IMR-90 (cell line): ENCODE measurements at regions not wholly inside any gene's neighbourhood (a gene's known extent, or its start where the extent isn't known, plus 50 kb on each side); places are given as distances from the start of the nearest gene placed in this dataset.

ENCODE experiments used
- ATAC-seq: fragments of 200-7000 bp; cut with Tn5 transposase; 2 replicates; pipeline ENCODE4 v1.9.1; 2020; ENCODE audit warnings: low read depth, mild to moderate bottlenecking, moderate library complexity
- BruUV-seq: library from RNA; stranded (reverse); fragments of 400-500 nt; replicated peaks from 2 replicates; lab custom pipeline; 2021; lab: Mats Ljungman, UMichigan
- CTCF ChIA-PET: fragments of 300-600 bp; formaldehyde crosslinking; extraction: SDS; loops from one replicate; lab custom pipeline; 2021; ENCODE audit warnings: antibody characterized with exemption; lab: Yijun Ruan, JAX
- POLR2A ChIA-PET: fragments of 300-600 bp; sonication (Branson Sonifier 250); formaldehyde crosslinking; loops from one replicate; lab custom pipeline; 2022; ENCODE audit warnings: antibody characterized with exemption; ENCODE audit not compliant: unreplicated experiment; lab: Charles Lee
- DNase-seq: peaks from one replicate; pipeline ENCODE4 v3.0.0; 2013
- H2AFZ ChIP-seq: replicated peaks from 2 replicates; pipeline ENCODE3; 2013; ENCODE audit warnings: low read length, mild to moderate bottlenecking; ENCODE audit not compliant: poor library complexity
- H2AK5ac ChIP-seq: 2 replicates; pipeline ENCODE4 v1.6.1; 2013; ENCODE audit warnings: low read depth, low read length, inconsistent platforms
- H2AK9ac ChIP-seq: replicated peaks from 2 replicates; pipeline ENCODE3; 2013; ENCODE audit warnings: mild to moderate bottlenecking, low read depth, low read length, moderate library complexity; ENCODE audit not compliant: poor library complexity
- H2BK120ac ChIP-seq: 2 replicates; pipeline ENCODE4 v1.6.1; 2013; ENCODE audit warnings: low read depth, low read length, inconsistent platforms
- H2BK15ac ChIP-seq: 3 replicates; pipeline ENCODE4 v1.6.1; 2013; ENCODE audit warnings: low read depth, low read length, inconsistent platforms
- H2BK20ac ChIP-seq: 2 replicates; pipeline ENCODE4 v1.6.1; 2013; ENCODE audit warnings: low read depth, mild to moderate bottlenecking, inconsistent platforms, low read length, moderate library complexity
- H2BK5ac ChIP-seq: 2 replicates; pipeline ENCODE4 v1.6.1; 2013; ENCODE audit warnings: mild to moderate bottlenecking, low read depth, low read length, inconsistent platforms; ENCODE audit not compliant: poor library complexity, severe bottlenecking
- H3K14ac ChIP-seq: replicated peaks from 2 replicates; pipeline ENCODE4 v1.6.1; 2013; ENCODE audit warnings: low read depth, low read length, inconsistent platforms
- H3K18ac ChIP-seq: 2 replicates; pipeline ENCODE4 v1.6.1; 2013; ENCODE audit warnings: low read depth, low read length, control low read depth
- H3K23ac ChIP-seq: 2 replicates; pipeline ENCODE4 v1.6.1; 2013; ENCODE audit warnings: low read depth, low read length, inconsistent platforms
- H3K27ac ChIP-seq: 2 replicates; pipeline ENCODE4 v1.5.1; 2013; ENCODE audit warnings: mild to moderate bottlenecking, control low read depth, low read length; ENCODE audit not compliant: insufficient read depth
- H3K27me3 ChIP-seq: 2 replicates; pipeline ENCODE4 v1.6.1; 2013; ENCODE audit warnings: low read length; ENCODE audit not compliant: control insufficient read depth, insufficient read depth
- H3K36me3 ChIP-seq: 2 replicates; pipeline ENCODE4 v1.6.1; 2013; ENCODE audit warnings: low read length, mixed read lengths; ENCODE audit not compliant: control insufficient read depth, insufficient read depth
- H3K4ac ChIP-seq: 2 replicates; pipeline ENCODE4 v1.6.1; 2013; ENCODE audit warnings: low read depth, low read length, inconsistent platforms
- H3K4me1 ChIP-seq: 2 replicates; pipeline ENCODE4 v1.6.1; 2013; ENCODE audit warnings: low read length, mixed read lengths; ENCODE audit not compliant: control insufficient read depth, insufficient read depth
- H3K4me2 ChIP-seq: 2 replicates; pipeline ENCODE4 v1.6.1; 2013; ENCODE audit warnings: low read depth, mild to moderate bottlenecking, control low read depth, low read length, moderate library complexity
- H3K4me3 ChIP-seq: 2 replicates; pipeline ENCODE4 v1.5.1; 2013; ENCODE audit warnings: low read depth, mild to moderate bottlenecking, control low read depth, low read length, moderate library complexity; ENCODE audit not compliant: insufficient read depth
- H3K56ac ChIP-seq: 2 replicates; pipeline ENCODE4 v1.6.1; 2013; ENCODE audit warnings: low read length, inconsistent platforms; ENCODE audit not compliant: insufficient read depth; ENCODE audit errors: extremely low read depth
- H3K79me1 ChIP-seq, 2 experiments: 2 replicates each; pipeline ENCODE4 v1.6.1; 2013; ENCODE audit warnings: low read length in 2 of 2, inconsistent platforms in 1 of 2, low read depth in 1 of 2
- H3K9ac ChIP-seq: 2 replicates; pipeline ENCODE4 v1.6.1; 2013; ENCODE audit warnings: low read depth, low read length, control low read depth
- H3K9me1 ChIP-seq: 2 replicates; pipeline ENCODE4 v1.6.1; 2013; ENCODE audit warnings: low read length, inconsistent platforms; ENCODE audit not compliant: insufficient read depth
- H3K9me3 ChIP-seq: 2 replicates; pipeline ENCODE4 v1.6.1; 2013; ENCODE audit warnings: low read length; ENCODE audit not compliant: control insufficient read depth, insufficient read depth
- H4K20me1 ChIP-seq: 2 replicates; pipeline ENCODE4 v1.6.1; 2013; ENCODE audit warnings: low read length, inconsistent platforms; ENCODE audit not compliant: insufficient read depth
- H4K5ac ChIP-seq: 2 replicates; pipeline ENCODE4 v1.6.1; 2013; ENCODE audit warnings: mild to moderate bottlenecking, low read depth, low read length, control low read depth
- H4K8ac ChIP-seq, 2 experiments: 2 replicates each; pipeline ENCODE4 v1.6.1; 2013; ENCODE audit warnings: low read depth in 2 of 2, low read length in 2 of 2, control low read depth in 1 of 2, inconsistent platforms in 1 of 2
- H4K91ac ChIP-seq: 2 replicates; pipeline ENCODE4 v1.6.1; 2013; ENCODE audit warnings: low read depth, low read length, inconsistent platforms; ENCODE audit not compliant: insufficient read depth
- BHLHE40 ChIP-seq: fragments of 150-350 bp; IDR thresholded peaks from 2 replicates; pipeline ENCODE4 v1.6.1; 2016; ENCODE audit warnings: mild to moderate bottlenecking, low read depth, low read length
- CEBPB ChIP-seq: IDR thresholded peaks from 2 replicates; pipeline ENCODE4 v1.6.1; 2012; ENCODE audit warnings: low read depth, low read length, improper control_type of control experiment
- CTCF ChIP-seq: conservative IDR thresholded peaks from 2 replicates; pipeline ENCODE4 v1.5.1; 2012; ENCODE audit warnings: mild to moderate bottlenecking, low read depth, low read length, improper control_type of control experiment
- FOS ChIP-seq: fragments of 150-350 bp; IDR thresholded peaks from 2 replicates; pipeline ENCODE4 v1.6.1; 2016; ENCODE audit warnings: low read depth, low read length
- MAFK ChIP-seq: IDR thresholded peaks from 2 replicates; pipeline ENCODE4 v1.6.1; 2012; ENCODE audit warnings: low read depth, low read length, improper control_type of control experiment
- MAZ ChIP-seq: IDR thresholded peaks from 2 replicates; pipeline ENCODE4 v1.6.1; 2012; ENCODE audit warnings: low read depth, mild to moderate bottlenecking, low read length, improper control_type of control experiment, moderate library complexity, borderline replicate concordance
- MXI1 ChIP-seq: IDR thresholded peaks from 2 replicates; pipeline ENCODE4 v1.6.1; 2012; ENCODE audit warnings: low read depth, mild to moderate bottlenecking, low read length, moderate library complexity, borderline replicate concordance
- NFE2L2 ChIP-seq: fragments of 150-350 bp; IDR thresholded peaks from 2 replicates; pipeline ENCODE4 v1.6.1; 2016; ENCODE audit warnings: low read depth, mild to moderate bottlenecking, low read length
- POLR2A ChIP-seq: IDR thresholded peaks from 2 replicates; pipeline ENCODE4 v1.6.1; 2012; ENCODE audit warnings: mild to moderate bottlenecking, low read depth, low read length
- RAD21 ChIP-seq: IDR thresholded peaks from 2 replicates; pipeline ENCODE4 v1.6.1; 2012; ENCODE audit warnings: low read length, improper control_type of control experiment
- RCOR1 ChIP-seq: IDR thresholded peaks from 2 replicates; pipeline ENCODE4 v1.6.1; 2012; ENCODE audit warnings: mild to moderate bottlenecking, low read length, improper control_type of control experiment; ENCODE audit not compliant: insufficient replicate concordance
- RFX5 ChIP-seq: IDR thresholded peaks from 2 replicates; pipeline ENCODE4 v1.8.0; 2012; ENCODE audit warnings: low read depth, mild to moderate bottlenecking, low read length, moderate library complexity
- SMC3 ChIP-seq: fragments of 150-350 bp; IDR thresholded peaks from 2 replicates; pipeline ENCODE4 v1.6.1; 2016; ENCODE audit warnings: low read depth, mild to moderate bottlenecking, antibody characterized with exemption, low read length, moderate library complexity
- WGBS, 2 experiments: methylation state at CpG; one replicate each; pipeline versions ENCODE4 v1.1.5 to v1.1.7; 2013; ENCODE audit warnings: missing lambda C conversion rate in 2 of 2; ENCODE audit not compliant: insufficient read length in 1 of 2; ENCODE audit errors: extremely low coverage in 2 of 2; 5-methylcytosine and 5-hydroxymethylcytosine counted together
- dilution Hi-C: fragments of 300-500 bp; cut with HindIII; formaldehyde crosslinking; loops from one replicate; pipeline ENCODE4 v1.14.3; 2018; ENCODE audit warnings: low sequenced_read_pairs; ENCODE audit not compliant: unreplicated experiment
- in situ Hi-C: fragments of 300-500 bp; cut with MboI; formaldehyde crosslinking; loops from 3 replicates; pipeline ENCODE4 v1.14.3; 2019; ENCODE audit warnings: low sequenced_read_pairs, inconsistent platforms, mixed read lengths
- intact Hi-C: fragments of 100-400 bp; cut with micrococcal nuclease; formaldehyde crosslinking; loops from 2 replicates; pipeline ENCODE4 v1.10.0; 2022
- TF ChIP-seq, protein P1 (sequence below): fragments of 150-350 bp; IDR thresholded peaks from 2 replicates; pipeline ENCODE4 v1.6.1; 2016; ENCODE audit warnings: low read depth, mild to moderate bottlenecking, low read length, moderate library complexity, borderline replicate concordance
- TF ChIP-seq, protein P2 (sequence below): fragments of 150-350 bp; IDR thresholded peaks from 2 replicates; pipeline ENCODE4 v1.6.1; 2017; ENCODE audit warnings: mild to moderate bottlenecking, antibody characterized with exemption, low read length, low read depth

GRCh38 chr12:34233618-34234017 is 211.3 kb downstream of the ALG10 start:
- dilution Hi-C loops = no loop called here
- no peak overlapping the region for H2BK20ac ChIP-seq
- H3K56ac ChIP-seq = no peak overlapping the region
- no peak overlapping the region for H4K91ac ChIP-seq
- H3K9ac ChIP-seq = no peak overlapping the region
- no peak overlapping the region for H3K4ac ChIP-seq
- no peak overlapping the region for H4K5ac ChIP-seq
- no peak for DNase-seq
- H3K27ac ChIP-seq = no peak overlapping the region
- H4K8ac ChIP-seq = no peak overlapping the region
- no TSS peak for BruUV-seq
- no peak overlapping the region for H3K23ac ChIP-seq
- peaks cover 15% of the 10 kb centered on the region for H3K9me3 ChIP-seq
- H2BK120ac ChIP-seq = no peak overlapping the region
- no peak overlapping the region for H2AK5ac ChIP-seq
- H3K4me1 ChIP-seq = no peaks in the 10 kb centered on the region
- intact Hi-C loops = no loop called here
- ChIA-PET CTCF (no interaction called here), POLR2A (no interaction called here)
- H2BK15ac ChIP-seq = no peak overlapping the region
- no peaks in the 10 kb centered on the region for H3K79me1 ChIP-seq
- no peak overlapping the region for H3K18ac ChIP-seq
- no peaks in the 10 kb centered on the region for H4K20me1 ChIP-seq
- no peak for ATAC-seq
- WGBS, 2 experiments = no CpG with 5 or more reads among the region's 5 CpGs
- H2AFZ ChIP-seq = no peak overlapping the region
- H3K14ac ChIP-seq = no peak overlapping the region
- no peaks in the 10 kb centered on the region for H3K27me3 ChIP-seq
- no peak for TF ChIP-seq RAD21
- no peak for TF ChIP-seq MXI1
- TF ChIP-seq MAFK = no peak
- TF ChIP-seq CTCF = no peak
- no peak for TF ChIP-seq RFX5
- TF ChIP-seq RCOR1 = no peak
- TF ChIP-seq SMC3 = no peak
- TF ChIP-seq POLR2A = no peak
- TF ChIP-seq, protein P1, sequence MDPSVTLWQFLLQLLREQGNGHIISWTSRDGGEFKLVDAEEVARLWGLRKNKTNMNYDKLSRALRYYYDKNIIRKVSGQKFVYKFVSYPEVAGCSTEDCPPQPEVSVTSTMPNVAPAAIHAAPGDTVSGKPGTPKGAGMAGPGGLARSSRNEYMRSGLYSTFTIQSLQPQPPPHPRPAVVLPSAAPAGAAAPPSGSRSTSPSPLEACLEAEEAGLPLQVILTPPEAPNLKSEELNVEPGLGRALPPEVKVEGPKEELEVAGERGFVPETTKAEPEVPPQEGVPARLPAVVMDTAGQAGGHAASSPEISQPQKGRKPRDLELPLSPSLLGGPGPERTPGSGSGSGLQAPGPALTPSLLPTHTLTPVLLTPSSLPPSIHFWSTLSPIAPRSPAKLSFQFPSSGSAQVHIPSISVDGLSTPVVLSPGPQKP = no peak
- no peak for TF ChIP-seq BHLHE40
- TF ChIP-seq NFE2L2 = no peak
- no peak for TF ChIP-seq CEBPB
- TF ChIP-seq, protein P2, sequence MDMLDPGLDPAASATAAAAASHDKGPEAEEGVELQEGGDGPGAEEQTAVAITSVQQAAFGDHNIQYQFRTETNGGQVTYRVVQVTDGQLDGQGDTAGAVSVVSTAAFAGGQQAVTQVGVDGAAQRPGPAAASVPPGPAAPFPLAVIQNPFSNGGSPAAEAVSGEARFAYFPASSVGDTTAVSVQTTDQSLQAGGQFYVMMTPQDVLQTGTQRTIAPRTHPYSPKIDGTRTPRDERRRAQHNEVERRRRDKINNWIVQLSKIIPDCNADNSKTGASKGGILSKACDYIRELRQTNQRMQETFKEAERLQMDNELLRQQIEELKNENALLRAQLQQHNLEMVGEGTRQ = no peak
- no peak for TF ChIP-seq MAZ
- TF ChIP-seq FOS = no peak
- H3K36me3 ChIP-seq = no peaks in the 10 kb centered on the region
- no peak overlapping the region for H2BK5ac ChIP-seq
- H3K4me2 ChIP-seq = no peak overlapping the region
- H2AK9ac ChIP-seq = no peak overlapping the region
- in situ Hi-C loops = no loop called here
- no peak overlapping the region for H3K4me3 ChIP-seq
- no peaks in the 10 kb centered on the region for H3K9me1 ChIP-seq
